H9 (cell line): ENCODE measurements at regions not wholly inside any gene's neighbourhood (a gene's known extent, or its start where the extent isn't known, plus 50 kb on each side); places are given as distances from the start of the nearest gene placed in this dataset.

Experiments used
- DNase-seq: peaks from one replicate; pipeline ENCODE4 v3.0.0-alpha.2; 2017
- H2AFZ ChIP-seq: one replicate; pipeline ENCODE4 v1.6.1; 2013; ENCODE audit warnings: mild to moderate bottlenecking, low read length, control low read depth, moderate library complexity
- H2AK5ac ChIP-seq: 2 replicates; pipeline ENCODE4 v1.6.1; 2013; ENCODE audit warnings: low read length, control low read depth, mixed read lengths; ENCODE audit not compliant: insufficient read length
- H2BK120ac ChIP-seq: one replicate; pipeline ENCODE4 v1.6.1; 2013; ENCODE audit warnings: low read depth, mild to moderate bottlenecking, low read length, control low read depth, inconsistent platforms; ENCODE audit not compliant: poor library complexity, severe bottlenecking
- H2BK12ac ChIP-seq: 2 replicates; pipeline ENCODE4 v1.6.1; 2013; ENCODE audit warnings: low read length, control low read depth, mixed read lengths, low read depth; ENCODE audit not compliant: insufficient read length
- H2BK15ac ChIP-seq: 2 replicates; pipeline ENCODE4 v1.6.1; 2013; ENCODE audit warnings: low read depth, low read length, control low read depth
- H2BK20ac ChIP-seq: one replicate; pipeline ENCODE4 v1.6.1; 2013; ENCODE audit warnings: low read depth, mild to moderate bottlenecking, low read length, control low read depth, inconsistent platforms; ENCODE audit not compliant: poor library complexity, severe bottlenecking
- H2BK5ac ChIP-seq: 2 replicates; pipeline ENCODE4 v1.6.1; 2013; ENCODE audit warnings: low read length, control low read depth, mixed read lengths; ENCODE audit not compliant: insufficient read length
- H3K14ac ChIP-seq: 2 replicates; pipeline ENCODE4 v1.6.1; 2013; ENCODE audit warnings: low read length, control low read depth; ENCODE audit not compliant: insufficient read depth
- H3K18ac ChIP-seq: 2 replicates; pipeline ENCODE4 v1.6.1; 2013; ENCODE audit warnings: low read depth, mild to moderate bottlenecking, mixed read lengths, low read length, control low read depth; ENCODE audit not compliant: insufficient read length
- H3K23ac ChIP-seq: 2 replicates; pipeline ENCODE4 v1.6.1; 2013; ENCODE audit warnings: low read length, control low read depth, mixed read lengths, low read depth; ENCODE audit not compliant: insufficient read length
- H3K23me2 ChIP-seq: 2 replicates; pipeline ENCODE4 v1.6.1; 2013; ENCODE audit warnings: low read depth, mild to moderate bottlenecking, mixed read lengths, low read length, control low read depth; ENCODE audit not compliant: insufficient read length, poor library complexity, severe bottlenecking
- H3K27ac ChIP-seq: 2 replicates; pipeline ENCODE4 v1.5.1; 2013; ENCODE audit warnings: low read length, control low read depth, mixed read lengths, low read depth; ENCODE audit not compliant: insufficient read length
- H3K27me3 ChIP-seq: 2 replicates; pipeline ENCODE4 v1.6.1; 2013; ENCODE audit warnings: low read length, control low read depth, inconsistent platforms; ENCODE audit not compliant: insufficient read depth
- H3K4ac ChIP-seq: 2 replicates; pipeline ENCODE4 v1.6.1; 2013; ENCODE audit warnings: low read depth, mild to moderate bottlenecking, control low read depth, inconsistent platforms, low read length, moderate library complexity
- H3K4me1 ChIP-seq: 2 replicates; pipeline ENCODE4 v1.6.1; 2013; ENCODE audit warnings: low read length, control low read depth, inconsistent platforms; ENCODE audit not compliant: insufficient read depth
- H3K4me2 ChIP-seq: 2 replicates; pipeline ENCODE4 v1.6.1; 2013; ENCODE audit warnings: low read length, control low read depth, mixed read lengths; ENCODE audit not compliant: insufficient read length, insufficient read depth
- H3K56ac ChIP-seq: 2 replicates; pipeline ENCODE4 v1.6.1; 2013; ENCODE audit warnings: low read depth, mild to moderate bottlenecking, mixed read lengths, low read length, control low read depth; ENCODE audit not compliant: insufficient read length
- H3K79me1 ChIP-seq: 2 replicates; pipeline ENCODE4 v1.6.1; 2013; ENCODE audit warnings: low read depth, mild to moderate bottlenecking, moderate library complexity, low read length, control low read depth, inconsistent platforms; ENCODE audit not compliant: insufficient read depth, poor library complexity, severe bottlenecking
- H3K79me2 ChIP-seq: 2 replicates; pipeline ENCODE4 v1.6.1; 2013; ENCODE audit warnings: low read length, control low read depth, inconsistent platforms; ENCODE audit not compliant: insufficient read depth
- H3K9ac ChIP-seq: 2 replicates; pipeline ENCODE4 v1.6.1; 2013; ENCODE audit warnings: low read length, control low read depth, mixed read lengths; ENCODE audit not compliant: insufficient read length; ENCODE audit errors: extremely low read depth
- H3K9me3 ChIP-seq: one replicate; pipeline ENCODE4 v1.6.1; 2013; ENCODE audit warnings: low read depth, low read length, inconsistent platforms; ENCODE audit not compliant: control insufficient read depth
- H3T11ph ChIP-seq: one replicate; pipeline ENCODE4 v1.6.1; 2013; ENCODE audit warnings: mild to moderate bottlenecking, low read length, control low read depth, inconsistent platforms
- H4K20me1 ChIP-seq: one replicate; pipeline ENCODE4 v1.6.1; 2013; ENCODE audit not compliant: control insufficient read depth, insufficient read length, insufficient read depth
- H4K5ac ChIP-seq: 2 replicates; pipeline ENCODE4 v1.6.1; 2013; ENCODE audit warnings: low read depth, mild to moderate bottlenecking, mixed read lengths, low read length, control low read depth; ENCODE audit not compliant: insufficient read length
- H4K8ac ChIP-seq: replicated peaks from 2 replicates; pipeline ENCODE4 v1.6.1; 2013; ENCODE audit warnings: low read length, control low read depth, mixed read lengths, low read depth; ENCODE audit not compliant: insufficient read length
- H4K91ac ChIP-seq: 2 replicates; pipeline ENCODE4 v1.6.1; 2013; ENCODE audit warnings: low read depth, mild to moderate bottlenecking, moderate library complexity, mixed read lengths, low read length, control low read depth; ENCODE audit not compliant: insufficient read length
- H3K27ac Mint-ChIP-seq, 3 experiments: 2 replicates in 2 of 3; 3 replicates in 1 of 3; pipeline ENCODE4 v1.8.0; 2020 to 2021; ENCODE audit warnings: mixed read lengths in 3 of 3, mild to moderate bottlenecking in 1 of 3, moderate library complexity in 1 of 3
- H3K27me3 Mint-ChIP-seq: 2 replicates; pipeline ENCODE4 v1.8.0; 2021; ENCODE audit warnings: low read depth, mild to moderate bottlenecking, moderate library complexity, mixed read lengths
- H3K36me3 Mint-ChIP-seq, 3 experiments: 2 replicates in 2 of 3; 3 replicates in 1 of 3; pipeline ENCODE4 v1.8.0; 2020 to 2021; ENCODE audit warnings: low read depth in 3 of 3, mixed read lengths in 3 of 3; ENCODE audit not compliant: insufficient read depth in 1 of 3
- H3K4me1 Mint-ChIP-seq, 2 experiments: 2 replicates each; pipeline ENCODE4 v1.8.0; 2020; ENCODE audit warnings: mixed read lengths in 2 of 2
- H3K4me3 Mint-ChIP-seq, 2 experiments: 2 replicates in 1 of 2; 3 replicates in 1 of 2; pipeline ENCODE4 v1.8.0; 2020 to 2021; ENCODE audit warnings: mild to moderate bottlenecking in 2 of 2, mixed read lengths in 2 of 2, moderate library complexity in 1 of 2
- H3K9me3 Mint-ChIP-seq, 2 experiments: 2 replicates in 1 of 2; 3 replicates in 1 of 2; pipeline ENCODE4 v1.8.0; 2020; ENCODE audit warnings: mild to moderate bottlenecking in 2 of 2, mixed read lengths in 2 of 2, moderate library complexity in 1 of 2
- WGBS: extraction: QIAGEN DNeasy Blood & Tissue Kit; methylation state at CpG from one replicate; pipeline ENCODE4 v1.1.7; 2013; ENCODE audit warnings: missing lambda C conversion rate, low lambda C conversion rate, mixed read lengths; ENCODE audit not compliant: insufficient read length; ENCODE audit errors: extremely low coverage; 5-methylcytosine and 5-hydroxymethylcytosine counted together
- TF ChIP-seq, protein P1 (sequence below): fragments of 200-600 bp; sonication (generic); conservative IDR thresholded peaks from 3 replicates; pipeline ENCODE4 v1.8.0; 2021; ENCODE audit warnings: antibody characterized with exemption, mild to moderate bottlenecking

DNA sequence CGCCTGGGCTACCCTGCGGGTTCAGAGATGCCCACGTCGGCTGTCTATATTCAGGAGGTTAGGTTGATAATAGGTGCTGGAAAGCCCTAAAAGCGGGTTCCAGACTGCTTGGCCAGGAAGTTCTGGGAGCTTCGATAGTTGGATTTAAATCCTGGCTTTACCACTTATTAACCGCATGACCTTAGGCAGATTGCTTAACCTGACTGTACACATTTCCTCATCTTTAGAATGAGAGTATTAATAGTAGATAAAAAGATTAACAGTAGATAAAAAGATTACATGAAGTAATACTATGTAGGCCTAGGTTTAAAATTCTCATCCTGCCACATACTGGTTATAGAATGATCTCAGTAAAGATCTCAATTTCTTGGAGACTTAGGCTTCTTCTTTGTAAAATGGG, 75.0 kb upstream of the ESX1 start:
- H3K4ac ChIP-seq = no peak overlapping the region
- H3K9me3 ChIP-seq = peaks cover 6% of the 10 kb centered on the region
- no peak overlapping the region for H2BK15ac ChIP-seq
- no peak overlapping the region for H4K8ac ChIP-seq
- H3K14ac ChIP-seq = no peak overlapping the region
- Mint-ChIP-seq H3K4me1 (no peaks in the 10 kb centered on the region), H3K9me3 (peaks cover 0 to 27% of the 10 kb centered on the region in 2 experiments; a peak in 3 of 5 replicates), H3K4me3 (no peak overlapping the region), H3K27ac (no peak overlapping the region), H3K36me3 (peaks cover 0 to 4% (median 0%) of the 10 kb centered on the region in 3 experiments; a peak in 3 of 7 replicates), H3K27me3 (no peaks in the 10 kb centered on the region; the same call in 1 of the 2 replicates)
- no peak overlapping the region for H3K18ac ChIP-seq
- H2BK20ac ChIP-seq = no peak overlapping the region
- no peak overlapping the region for H2BK5ac ChIP-seq
- no peaks in the 10 kb centered on the region for H3K27me3 ChIP-seq
- no peaks in the 10 kb centered on the region for H3K79me1 ChIP-seq
- H2AFZ ChIP-seq = no peak overlapping the region
- no peak overlapping the region for H3T11ph ChIP-seq
- H4K5ac ChIP-seq = no peak overlapping the region
- TF ChIP-seq, protein P1, sequence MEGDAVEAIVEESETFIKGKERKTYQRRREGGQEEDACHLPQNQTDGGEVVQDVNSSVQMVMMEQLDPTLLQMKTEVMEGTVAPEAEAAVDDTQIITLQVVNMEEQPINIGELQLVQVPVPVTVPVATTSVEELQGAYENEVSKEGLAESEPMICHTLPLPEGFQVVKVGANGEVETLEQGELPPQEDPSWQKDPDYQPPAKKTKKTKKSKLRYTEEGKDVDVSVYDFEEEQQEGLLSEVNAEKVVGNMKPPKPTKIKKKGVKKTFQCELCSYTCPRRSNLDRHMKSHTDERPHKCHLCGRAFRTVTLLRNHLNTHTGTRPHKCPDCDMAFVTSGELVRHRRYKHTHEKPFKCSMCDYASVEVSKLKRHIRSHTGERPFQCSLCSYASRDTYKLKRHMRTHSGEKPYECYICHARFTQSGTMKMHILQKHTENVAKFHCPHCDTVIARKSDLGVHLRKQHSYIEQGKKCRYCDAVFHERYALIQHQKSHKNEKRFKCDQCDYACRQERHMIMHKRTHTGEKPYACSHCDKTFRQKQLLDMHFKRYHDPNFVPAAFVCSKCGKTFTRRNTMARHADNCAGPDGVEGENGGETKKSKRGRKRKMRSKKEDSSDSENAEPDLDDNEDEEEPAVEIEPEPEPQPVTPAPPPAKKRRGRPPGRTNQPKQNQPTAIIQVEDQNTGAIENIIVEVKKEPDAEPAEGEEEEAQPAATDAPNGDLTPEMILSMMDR = no peak
- WGBS = no CpG with 5 or more reads among the region's 7 CpGs
- H3K56ac ChIP-seq = no peak overlapping the region
- H2AK5ac ChIP-seq = no peak overlapping the region
- no peaks in the 10 kb centered on the region for H3K79me2 ChIP-seq
- no peak for DNase-seq
- H3K4me2 ChIP-seq = no peak overlapping the region
- no peaks in the 10 kb centered on the region for H3K4me1 ChIP-seq
- H2BK120ac ChIP-seq = no peak overlapping the region
- H2BK12ac ChIP-seq = no peak overlapping the region
- H3K27ac ChIP-seq = no peak overlapping the region
- no peak overlapping the region for H3K9ac ChIP-seq
- H3K23ac ChIP-seq = no peak overlapping the region
- H4K91ac ChIP-seq = no peak overlapping the region
- H4K20me1 ChIP-seq = no peaks in the 10 kb centered on the region
- H3K23me2 ChIP-seq = no peaks in the 10 kb centered on the region
